IMR-90 (cell line): ENCODE measurements at regions not wholly inside any gene's neighbourhood (a gene's known extent, or its start where the extent isn't known, plus 50 kb on each side); places are given as distances from the start of the nearest gene placed in this dataset.

Source experiments
- ATAC-seq: fragments of 200-7000 bp; cut with Tn5 transposase; 2 replicates; pipeline ENCODE4 v1.9.1; 2020; ENCODE audit warnings: low read depth, mild to moderate bottlenecking, moderate library complexity
- BruUV-seq: library from RNA; stranded (reverse); fragments of 400-500 nt; replicated peaks from 2 replicates; lab custom pipeline; 2021; lab: Mats Ljungman, UMichigan
- CTCF ChIA-PET: fragments of 300-600 bp; formaldehyde crosslinking; extraction: SDS; loops from one replicate; lab custom pipeline; 2021; ENCODE audit warnings: antibody characterized with exemption; lab: Yijun Ruan, JAX
- POLR2A ChIA-PET: fragments of 300-600 bp; sonication (Branson Sonifier 250); formaldehyde crosslinking; loops from one replicate; lab custom pipeline; 2022; ENCODE audit warnings: antibody characterized with exemption; ENCODE audit not compliant: unreplicated experiment; lab: Charles Lee
- DNase-seq: peaks from one replicate; pipeline ENCODE4 v3.0.0; 2013
- H2AFZ ChIP-seq: replicated peaks from 2 replicates; pipeline ENCODE3; 2013; ENCODE audit warnings: low read length, mild to moderate bottlenecking; ENCODE audit not compliant: poor library complexity
- H2AK5ac ChIP-seq: 2 replicates; pipeline ENCODE4 v1.6.1; 2013; ENCODE audit warnings: low read depth, low read length, inconsistent platforms
- H2AK9ac ChIP-seq: replicated peaks from 2 replicates; pipeline ENCODE3; 2013; ENCODE audit warnings: mild to moderate bottlenecking, low read depth, low read length, moderate library complexity; ENCODE audit not compliant: poor library complexity
- H2BK120ac ChIP-seq: 2 replicates; pipeline ENCODE4 v1.6.1; 2013; ENCODE audit warnings: low read depth, low read length, inconsistent platforms
- H2BK15ac ChIP-seq: 3 replicates; pipeline ENCODE4 v1.6.1; 2013; ENCODE audit warnings: low read depth, low read length, inconsistent platforms
- H2BK20ac ChIP-seq: 2 replicates; pipeline ENCODE4 v1.6.1; 2013; ENCODE audit warnings: low read depth, mild to moderate bottlenecking, inconsistent platforms, low read length, moderate library complexity
- H2BK5ac ChIP-seq: 2 replicates; pipeline ENCODE4 v1.6.1; 2013; ENCODE audit warnings: mild to moderate bottlenecking, low read depth, low read length, inconsistent platforms; ENCODE audit not compliant: poor library complexity, severe bottlenecking
- H3K14ac ChIP-seq: replicated peaks from 2 replicates; pipeline ENCODE4 v1.6.1; 2013; ENCODE audit warnings: low read depth, low read length, inconsistent platforms
- H3K18ac ChIP-seq: 2 replicates; pipeline ENCODE4 v1.6.1; 2013; ENCODE audit warnings: low read depth, low read length, control low read depth
- H3K23ac ChIP-seq: 2 replicates; pipeline ENCODE4 v1.6.1; 2013; ENCODE audit warnings: low read depth, low read length, inconsistent platforms
- H3K27ac ChIP-seq: 2 replicates; pipeline ENCODE4 v1.5.1; 2013; ENCODE audit warnings: mild to moderate bottlenecking, control low read depth, low read length; ENCODE audit not compliant: insufficient read depth
- H3K27me3 ChIP-seq: 2 replicates; pipeline ENCODE4 v1.6.1; 2013; ENCODE audit warnings: low read length; ENCODE audit not compliant: control insufficient read depth, insufficient read depth
- H3K36me3 ChIP-seq: 2 replicates; pipeline ENCODE4 v1.6.1; 2013; ENCODE audit warnings: low read length, mixed read lengths; ENCODE audit not compliant: control insufficient read depth, insufficient read depth
- H3K4ac ChIP-seq: 2 replicates; pipeline ENCODE4 v1.6.1; 2013; ENCODE audit warnings: low read depth, low read length, inconsistent platforms
- H3K4me1 ChIP-seq: 2 replicates; pipeline ENCODE4 v1.6.1; 2013; ENCODE audit warnings: low read length, mixed read lengths; ENCODE audit not compliant: control insufficient read depth, insufficient read depth
- H3K4me2 ChIP-seq: 2 replicates; pipeline ENCODE4 v1.6.1; 2013; ENCODE audit warnings: low read depth, mild to moderate bottlenecking, control low read depth, low read length, moderate library complexity
- H3K4me3 ChIP-seq: 2 replicates; pipeline ENCODE4 v1.5.1; 2013; ENCODE audit warnings: low read depth, mild to moderate bottlenecking, control low read depth, low read length, moderate library complexity; ENCODE audit not compliant: insufficient read depth
- H3K56ac ChIP-seq: 2 replicates; pipeline ENCODE4 v1.6.1; 2013; ENCODE audit warnings: low read length, inconsistent platforms; ENCODE audit not compliant: insufficient read depth; ENCODE audit errors: extremely low read depth
- H3K79me1 ChIP-seq, 2 experiments: 2 replicates each; pipeline ENCODE4 v1.6.1; 2013; ENCODE audit warnings: low read length in 2 of 2, inconsistent platforms in 1 of 2, low read depth in 1 of 2
- H3K9ac ChIP-seq: 2 replicates; pipeline ENCODE4 v1.6.1; 2013; ENCODE audit warnings: low read depth, low read length, control low read depth
- H3K9me1 ChIP-seq: 2 replicates; pipeline ENCODE4 v1.6.1; 2013; ENCODE audit warnings: low read length, inconsistent platforms; ENCODE audit not compliant: insufficient read depth
- H3K9me3 ChIP-seq: 2 replicates; pipeline ENCODE4 v1.6.1; 2013; ENCODE audit warnings: low read length; ENCODE audit not compliant: control insufficient read depth, insufficient read depth
- H4K20me1 ChIP-seq: 2 replicates; pipeline ENCODE4 v1.6.1; 2013; ENCODE audit warnings: low read length, inconsistent platforms; ENCODE audit not compliant: insufficient read depth
- H4K5ac ChIP-seq: 2 replicates; pipeline ENCODE4 v1.6.1; 2013; ENCODE audit warnings: mild to moderate bottlenecking, low read depth, low read length, control low read depth
- H4K8ac ChIP-seq, 2 experiments: 2 replicates each; pipeline ENCODE4 v1.6.1; 2013; ENCODE audit warnings: low read depth in 2 of 2, low read length in 2 of 2, control low read depth in 1 of 2, inconsistent platforms in 1 of 2
- H4K91ac ChIP-seq: 2 replicates; pipeline ENCODE4 v1.6.1; 2013; ENCODE audit warnings: low read depth, low read length, inconsistent platforms; ENCODE audit not compliant: insufficient read depth
- BHLHE40 ChIP-seq: fragments of 150-350 bp; IDR thresholded peaks from 2 replicates; pipeline ENCODE4 v1.6.1; 2016; ENCODE audit warnings: mild to moderate bottlenecking, low read depth, low read length
- CHD1 ChIP-seq: IDR thresholded peaks from 2 replicates; pipeline ENCODE4 v1.6.1; 2012; ENCODE audit warnings: low read depth, low read length, improper control_type of control experiment
- FOS ChIP-seq: fragments of 150-350 bp; IDR thresholded peaks from 2 replicates; pipeline ENCODE4 v1.6.1; 2016; ENCODE audit warnings: low read depth, low read length
- MXI1 ChIP-seq: IDR thresholded peaks from 2 replicates; pipeline ENCODE4 v1.6.1; 2012; ENCODE audit warnings: low read depth, mild to moderate bottlenecking, low read length, moderate library complexity, borderline replicate concordance
- RAD21 ChIP-seq: IDR thresholded peaks from 2 replicates; pipeline ENCODE4 v1.6.1; 2012; ENCODE audit warnings: low read length, improper control_type of control experiment
- RFX5 ChIP-seq: IDR thresholded peaks from 2 replicates; pipeline ENCODE4 v1.8.0; 2012; ENCODE audit warnings: low read depth, mild to moderate bottlenecking, low read length, moderate library complexity
- SMC3 ChIP-seq: fragments of 150-350 bp; IDR thresholded peaks from 2 replicates; pipeline ENCODE4 v1.6.1; 2016; ENCODE audit warnings: low read depth, mild to moderate bottlenecking, antibody characterized with exemption, low read length, moderate library complexity
- USF2 ChIP-seq: fragments of 150-350 bp; IDR thresholded peaks from 2 replicates; pipeline ENCODE4 v1.6.1; 2017; ENCODE audit warnings: mild to moderate bottlenecking, antibody characterized with exemption, low read length, low read depth
- WGBS, 2 experiments: methylation state at CpG; one replicate each; pipeline versions ENCODE4 v1.1.5 to v1.1.7; 2013; ENCODE audit warnings: missing lambda C conversion rate in 2 of 2; ENCODE audit not compliant: insufficient read length in 1 of 2; ENCODE audit errors: extremely low coverage in 2 of 2; 5-methylcytosine and 5-hydroxymethylcytosine counted together
- dilution Hi-C: fragments of 300-500 bp; cut with HindIII; formaldehyde crosslinking; loops from one replicate; pipeline ENCODE4 v1.14.3; 2018; ENCODE audit warnings: low sequenced_read_pairs; ENCODE audit not compliant: unreplicated experiment
- in situ Hi-C: fragments of 300-500 bp; cut with MboI; formaldehyde crosslinking; loops from 3 replicates; pipeline ENCODE4 v1.14.3; 2019; ENCODE audit warnings: low sequenced_read_pairs, inconsistent platforms, mixed read lengths
- intact Hi-C: fragments of 100-400 bp; cut with micrococcal nuclease; formaldehyde crosslinking; loops from 2 replicates; pipeline ENCODE4 v1.10.0; 2022

GRCh38 chr2:80852808-80853139 is 548.2 kb upstream of the LRRTM1 start:
- in situ Hi-C loops (no loop called here), dilution Hi-C loops (no loop called here), intact Hi-C loops (no loop called here)
- ChIA-PET POLR2A (no interaction called here), CTCF (no interaction called here)
- Histone ChIP-seq H2AFZ (no peak overlapping the region), H3K56ac (no peak overlapping the region), H2BK20ac (no peak overlapping the region), H3K14ac (no peak overlapping the region), H3K4me3 (no peak overlapping the region), H3K18ac (no peak overlapping the region), H3K9me1 (no peaks in the 10 kb centered on the region), H4K20me1 (no peaks in the 10 kb centered on the region), H3K4me1 (no peaks in the 10 kb centered on the region), H2AK5ac (no peak overlapping the region), H4K5ac (no peak overlapping the region), H3K4me2 (no peak overlapping the region), H2BK120ac (no peak overlapping the region), H4K8ac (no peak overlapping the region), H3K79me1 (no peaks in the 10 kb centered on the region), H3K4ac (no peak overlapping the region), H3K23ac (no peak overlapping the region), H2BK5ac (no peak overlapping the region), H2AK9ac (no peak overlapping the region), H3K9me3 (peaks cover 4% of the 10 kb centered on the region), H4K91ac (no peak overlapping the region), H3K36me3 (no peaks in the 10 kb centered on the region), H3K27ac (no peak overlapping the region), H3K27me3 (no peaks in the 10 kb centered on the region), H3K9ac (no peak overlapping the region), H2BK15ac (no peak overlapping the region)
- WGBS, 2 experiments, result 0% methylated on average over 1 of the region's 2 CpGs; no CpG with 5 or more reads in 1 of the 2 experiments
- BruUV-seq, result no TSS peak
- ATAC-seq (no peak), DNase-seq (no peak)
- TF ChIP-seq MXI1, result no peak
- TF ChIP-seq RAD21, result no peak
- no peak for TF ChIP-seq SMC3
- TF ChIP-seq CHD1, result no peak
- TF ChIP-seq FOS, result no peak
- TF ChIP-seq BHLHE40, result no peak
- TF ChIP-seq USF2, result no peak
- TF ChIP-seq RFX5, result no peak
